Gastrocnemius medialis (tissue), 4 donors: ENCODE measurements at regions not wholly inside any gene's neighbourhood (a gene's known extent, or its start where the extent isn't known, plus 50 kb on each side); places are given as distances from the start of the nearest gene placed in this dataset.

Experiments
- ATAC-seq, 2 donors: fragments of 150-250 bp; one replicate each; pipeline ENCODE4 v1.9.1; 2016
- DNase-seq, 2 donors: peaks; one replicate each; pipeline ENCODE4 v3.0.0-alpha.2; 2019
- H3K27ac ChIP-seq, 4 donors: fragments of 200-600 bp; sonication (generic); 1 replicate in 1 of 4; 2 replicates in 3 of 4; pipeline ENCODE4 v1.5.1; 2016 to 2018; ENCODE audit warnings: mild to moderate bottlenecking in 2 of 4, moderate library complexity in 1 of 4
- H3K27me3 ChIP-seq, 3 donors: fragments of 200-600 bp; sonication (generic) in 2 of 3; 1 replicate in 1 of 3; 2 replicates in 2 of 3; pipeline versions ENCODE4 v1.5.1 to v1.6.0; 2016 to 2019; ENCODE audit warnings: mild to moderate bottlenecking in 1 of 3, moderate library complexity in 1 of 3
- H3K36me3 ChIP-seq, 2 donors: fragments of 200-600 bp; sonication (generic) in 1 of 2; one replicate each; pipeline ENCODE4 v1.5.1; 2017 to 2018
- H3K4me1 ChIP-seq, 2 donors: fragments of 200-600 bp; sonication (generic) in 1 of 2; one replicate each; pipeline ENCODE4 v1.5.1; 2016 to 2017; ENCODE audit warnings: mild to moderate bottlenecking in 2 of 2
- H3K4me3 ChIP-seq, 4 donors: fragments of 200-600 bp; sonication (generic) in 3 of 4; 1 replicate in 1 of 4; 2 replicates in 3 of 4; pipeline ENCODE4 v1.5.1; 2016 to 2019; ENCODE audit warnings: mild to moderate bottlenecking in 2 of 4
- H3K9me3 ChIP-seq, 3 donors: fragments of 200-600 bp; sonication (generic) in 2 of 3; 1 replicate in 1 of 3; 2 replicates in 2 of 3; pipeline ENCODE4 v1.5.1; 2016 to 2019
- CTCF ChIP-seq, 5 experiments: fragments of 450-650 bp in 3 of 5; fragments of 200-600 bp in 2 of 5; sonication (generic) in 2 of 5; IDR thresholded peaks in 4 of 5; conservative IDR thresholded peaks in 1 of 5; 1 replicate in 4 of 5; 2 replicates in 1 of 5; pipeline ENCODE4 v1.5.1; 2016 to 2019; ENCODE audit warnings: antibody characterized with exemption in 5 of 5, mild to moderate bottlenecking in 3 of 5, moderate library complexity in 3 of 5
- POLR2A ChIP-seq, 2 donors: fragments of 450-650 bp; IDR thresholded peaks; one replicate each; pipeline ENCODE4 v1.6.1; 2017; ENCODE audit warnings: antibody characterized with exemption in 2 of 2, mild to moderate bottlenecking in 2 of 2, moderate library complexity in 2 of 2
- in situ Hi-C, 4 donors: fragments of 200-750 bp; cut with MboI; loops; one replicate each; pipeline versions ENCODE4 v1.15.0 to v1.8.0; 2017; ENCODE audit warnings: low sequenced_read_pairs in 4 of 4
- intact Hi-C: fragments of 100-400 bp; cut with DNase I; formaldehyde crosslinking; loops from one replicate; pipeline ENCODE4 v1.15.1; 2023; ENCODE audit warnings: low total_unique reads

GRCh38 chr2:59627599-59627998 lies 925.9 kb downstream of the BCL11A start:
- Histone ChIP-seq H3K9me3 (no peaks in the 10 kb centered on the region), H3K4me3 (no peak overlapping the region), H3K36me3 (no peaks in the 10 kb centered on the region), H3K27me3 (no peaks in the 10 kb centered on the region), H3K27ac (no peak overlapping the region), H3K4me1 (peaks cover 5 to 8% of the 10 kb centered on the region in 2 donors)
- no peak for DNase-seq
- no peak for TF ChIP-seq POLR2A (IDR thresholded peaks at IDR 0.05)
- TF ChIP-seq CTCF (IDR thresholded peaks at IDR 0.05 in 4 of 5, conservative IDR thresholded peaks at IDR 0.05 in 1 of 5) = no peak
- intact Hi-C loops (no loop called here), in situ Hi-C loops (no loop called here)
- ATAC-seq = peak in 1 of 2 donors; percentile 26

GRCh38 chr2:59622599-59623308 lies 930.7 kb downstream of the BCL11A start:
- ATAC-seq (no peak), DNase-seq (no peak)
- Histone ChIP-seq H3K27ac (no peak overlapping the region), H3K36me3 (no peaks in the 10 kb centered on the region), H3K4me3 (no peak overlapping the region), H3K4me1 (peaks cover 5 to 7% of the 10 kb centered on the region in 2 donors), H3K9me3 (no peaks in the 10 kb centered on the region), H3K27me3 (no peaks in the 10 kb centered on the region)
- intact Hi-C loops (no loop called here), in situ Hi-C loops (no loop called here)
- no peak for TF ChIP-seq CTCF (IDR thresholded peaks at IDR 0.05 in 4 of 5, conservative IDR thresholded peaks at IDR 0.05 in 1 of 5)
- no peak for TF ChIP-seq POLR2A (IDR thresholded peaks at IDR 0.05)

- Histone ChIP-seq H3K27ac (no peak overlapping the region), H3K36me3 (no peaks in the 10 kb centered on the region), H3K27me3 (no peaks in the 10 kb centered on the region), H3K4me1 (no peaks in the 10 kb centered on the region), H3K4me3 (no peak overlapping the region), H3K9me3 (no peaks in the 10 kb centered on the region)
- intact Hi-C loops = no loop called here
- TF ChIP-seq CTCF (IDR thresholded peaks at IDR 0.05 in 4 of 5, conservative IDR thresholded peaks at IDR 0.05 in 1 of 5) (no peak), POLR2A (IDR thresholded peaks at IDR 0.05) (no peak)
- ATAC-seq (no peak), DNase-seq (no peak)
- in situ Hi-C loops = no loop called here
Observed at GRCh38 chr2:59604123-59604522, 949.3 kb downstream of the BCL11A start.

DNA sequence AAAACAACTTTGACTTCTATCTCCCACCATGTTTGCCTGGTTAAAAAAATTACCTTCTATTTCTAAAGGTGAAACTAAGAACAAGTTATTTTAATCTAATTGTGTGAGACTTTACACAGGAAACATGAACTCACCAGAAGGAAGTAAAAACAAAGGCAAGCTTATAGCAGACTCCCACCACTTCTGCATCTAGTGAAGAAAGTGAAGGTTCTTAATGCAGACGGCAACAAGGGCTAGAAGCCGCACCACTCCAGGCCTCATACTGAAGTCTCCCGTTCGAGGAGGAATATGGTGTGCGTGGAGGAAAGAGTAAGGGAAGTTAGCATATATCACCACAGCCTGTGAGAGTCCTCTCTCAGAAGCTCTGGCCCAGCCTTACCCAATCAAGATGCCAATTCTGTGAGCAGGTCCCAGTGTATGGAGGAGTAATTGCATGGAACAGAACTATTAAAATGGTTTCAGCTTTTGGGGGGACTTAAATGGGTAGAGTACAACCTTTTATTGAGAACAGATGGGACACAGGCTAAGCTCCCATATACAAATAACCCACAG lies 958.7 kb downstream of the BCL11A start:
- Histone ChIP-seq H3K9me3 (no peaks in the 10 kb centered on the region), H3K27me3 (no peaks in the 10 kb centered on the region), H3K27ac (no peak overlapping the region), H3K4me1 (no peaks in the 10 kb centered on the region), H3K4me3 (no peak overlapping the region), H3K36me3 (no peaks in the 10 kb centered on the region)
- no peak for DNase-seq
- no peak for ATAC-seq
- intact Hi-C loops = no loop called here
- no peak for TF ChIP-seq POLR2A (IDR thresholded peaks at IDR 0.05)
- no peak for TF ChIP-seq CTCF (IDR thresholded peaks at IDR 0.05 in 4 of 5, conservative IDR thresholded peaks at IDR 0.05 in 1 of 5)
- in situ Hi-C loops = no loop called here
